Peyer's patch (tissue), 4 donors: ENCODE measurements at regions not wholly inside any gene's neighbourhood (a gene's known extent, or its start where the extent isn't known, plus 50 kb on each side); places are given as distances from the start of the nearest gene placed in this dataset.
A peak's percentile ranks its signal among the peaks of the same experiment; 100 is the strongest.

Source experiments
- DNase-seq, 3 donors: peaks; one replicate each; pipeline ENCODE4 v3.0.0-alpha.2; 2017 to 2019
- H3K27ac ChIP-seq, 4 donors: fragments of 200-600 bp; sonication (generic); one replicate each; pipeline ENCODE4 v1.5.1; 2016 to 2019
- H3K27me3 ChIP-seq, 2 donors: fragments of 200-600 bp; sonication (generic); one replicate each; pipeline ENCODE4 v1.5.1; 2019
- H3K36me3 ChIP-seq, 3 donors: fragments of 200-600 bp; sonication (generic); one replicate each; pipeline ENCODE4 v1.5.1; 2016 to 2019
- H3K4me1 ChIP-seq, 4 donors: fragments of 200-600 bp; sonication (generic); one replicate each; pipeline ENCODE4 v1.5.1; 2016 to 2019
- H3K4me3 ChIP-seq, 4 donors: fragments of 200-600 bp; sonication (generic); 1 replicate in 3 of 4; 2 replicates in 1 of 4; pipeline ENCODE4 v1.5.1; 2016 to 2019; ENCODE audit warnings: mild to moderate bottlenecking in 1 of 4
- H3K9me3 ChIP-seq, 4 donors: fragments of 200-600 bp; sonication (generic); one replicate each; pipeline ENCODE4 v1.5.1; 2016 to 2019; ENCODE audit warnings: mild to moderate bottlenecking in 1 of 4
- POLR2A ChIP-seq, 2 donors: fragments of 450-650 bp; IDR thresholded peaks; one replicate each; pipeline ENCODE4 v1.5.1; 2017; ENCODE audit warnings: antibody characterized with exemption in 2 of 2, mild to moderate bottlenecking in 2 of 2, moderate library complexity in 2 of 2
- TF ChIP-seq, protein P1 (sequence below), 6 experiments: fragments of 450-650 bp in 4 of 6; fragments of 200-600 bp in 2 of 6; sonication (generic) in 1 of 6; IDR thresholded peaks; one replicate each; pipeline ENCODE4 v1.5.1; 2017 to 2019; ENCODE audit warnings: antibody characterized with exemption in 6 of 6, mild to moderate bottlenecking in 3 of 6, moderate library complexity in 1 of 6

DNA sequence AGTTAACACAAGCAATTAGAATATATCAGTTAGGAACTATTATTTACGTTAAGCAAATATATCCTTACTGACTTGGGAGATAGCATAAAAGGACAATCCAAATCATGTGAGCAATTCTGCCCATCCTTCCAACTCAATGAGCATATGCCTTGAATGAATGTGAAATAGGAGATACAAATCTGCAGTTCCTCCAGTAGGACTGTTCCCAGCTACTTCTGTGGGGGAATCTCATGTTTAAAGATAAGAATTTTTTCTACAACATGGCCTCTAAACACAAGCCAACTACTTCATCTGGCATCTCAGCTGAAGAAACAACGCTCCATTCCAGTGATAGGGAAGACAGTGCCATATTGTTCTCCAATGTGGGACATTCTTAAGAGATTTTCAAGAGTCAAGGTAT is 110.7 kb upstream of the NIPBL start:
- no peaks in the 10 kb centered on the region for H3K36me3 ChIP-seq
- no peaks in the 10 kb centered on the region for H3K9me3 ChIP-seq
- no peaks in the 10 kb centered on the region for H3K4me1 ChIP-seq
- no peak for DNase-seq
- H3K27me3 ChIP-seq, result no peaks in the 10 kb centered on the region
- TF ChIP-seq, protein P1, sequence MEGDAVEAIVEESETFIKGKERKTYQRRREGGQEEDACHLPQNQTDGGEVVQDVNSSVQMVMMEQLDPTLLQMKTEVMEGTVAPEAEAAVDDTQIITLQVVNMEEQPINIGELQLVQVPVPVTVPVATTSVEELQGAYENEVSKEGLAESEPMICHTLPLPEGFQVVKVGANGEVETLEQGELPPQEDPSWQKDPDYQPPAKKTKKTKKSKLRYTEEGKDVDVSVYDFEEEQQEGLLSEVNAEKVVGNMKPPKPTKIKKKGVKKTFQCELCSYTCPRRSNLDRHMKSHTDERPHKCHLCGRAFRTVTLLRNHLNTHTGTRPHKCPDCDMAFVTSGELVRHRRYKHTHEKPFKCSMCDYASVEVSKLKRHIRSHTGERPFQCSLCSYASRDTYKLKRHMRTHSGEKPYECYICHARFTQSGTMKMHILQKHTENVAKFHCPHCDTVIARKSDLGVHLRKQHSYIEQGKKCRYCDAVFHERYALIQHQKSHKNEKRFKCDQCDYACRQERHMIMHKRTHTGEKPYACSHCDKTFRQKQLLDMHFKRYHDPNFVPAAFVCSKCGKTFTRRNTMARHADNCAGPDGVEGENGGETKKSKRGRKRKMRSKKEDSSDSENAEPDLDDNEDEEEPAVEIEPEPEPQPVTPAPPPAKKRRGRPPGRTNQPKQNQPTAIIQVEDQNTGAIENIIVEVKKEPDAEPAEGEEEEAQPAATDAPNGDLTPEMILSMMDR (IDR thresholded peaks at IDR 0.05), result no peak
- TF ChIP-seq POLR2A (IDR thresholded peaks at IDR 0.05), result no peak
- H3K4me3 ChIP-seq, result no peak overlapping the region
- H3K27ac ChIP-seq, result no peak overlapping the region

DNA sequence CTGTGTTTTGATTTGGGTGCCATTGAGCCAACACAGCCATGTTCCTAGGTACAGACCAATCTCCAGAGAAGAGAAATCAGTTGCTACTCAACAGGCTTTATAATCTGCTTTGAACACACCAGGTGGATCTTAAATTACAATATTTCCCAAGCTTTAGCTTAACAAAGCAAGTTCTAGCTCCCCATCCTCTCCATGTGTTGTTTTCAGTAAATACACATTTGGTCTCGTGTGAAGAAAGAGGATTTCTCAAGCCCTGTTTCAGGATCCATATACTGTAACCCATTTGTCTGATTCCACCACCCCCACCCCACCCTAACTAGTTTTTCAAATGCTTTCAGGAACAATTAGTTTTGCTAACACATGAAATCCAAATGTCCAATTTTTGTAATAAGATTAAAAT is 109.6 kb upstream of the NIPBL start:
- TF ChIP-seq, protein P1 (IDR thresholded peaks at IDR 0.05), result no peak
- TF ChIP-seq POLR2A (IDR thresholded peaks at IDR 0.05), result no peak
- no peaks in the 10 kb centered on the region for H3K4me1 ChIP-seq
- no peaks in the 10 kb centered on the region for H3K36me3 ChIP-seq
- no peak overlapping the region for H3K4me3 ChIP-seq
- H3K27ac ChIP-seq, result no peak overlapping the region
- no peaks in the 10 kb centered on the region for H3K27me3 ChIP-seq
- no peak for DNase-seq
- H3K9me3 ChIP-seq, result no peaks in the 10 kb centered on the region

DNA sequence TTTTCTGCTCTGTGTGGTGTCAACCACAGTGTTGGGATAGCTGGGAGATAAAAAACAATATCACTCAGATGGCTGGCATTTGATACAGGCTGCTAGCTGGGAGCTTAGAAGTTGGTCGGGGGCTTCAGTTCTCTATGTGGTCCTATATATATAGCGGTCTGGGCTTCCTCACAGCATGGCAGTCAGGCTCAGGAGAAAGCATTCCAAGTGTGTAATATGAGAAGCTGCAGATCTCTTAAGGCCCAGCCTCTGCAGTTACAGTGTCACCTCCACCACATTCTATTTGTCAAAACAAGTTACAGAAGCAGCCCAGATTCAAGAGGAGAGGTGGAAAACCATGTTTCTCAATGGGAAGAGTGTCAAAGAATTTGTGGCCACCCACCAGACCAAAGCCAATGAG is 108.1 kb upstream of the NIPBL start:
- Histone ChIP-seq H3K4me1 (no peaks in the 10 kb centered on the region), H3K4me3 (no peak overlapping the region), H3K27ac (no peak overlapping the region)

DNA sequence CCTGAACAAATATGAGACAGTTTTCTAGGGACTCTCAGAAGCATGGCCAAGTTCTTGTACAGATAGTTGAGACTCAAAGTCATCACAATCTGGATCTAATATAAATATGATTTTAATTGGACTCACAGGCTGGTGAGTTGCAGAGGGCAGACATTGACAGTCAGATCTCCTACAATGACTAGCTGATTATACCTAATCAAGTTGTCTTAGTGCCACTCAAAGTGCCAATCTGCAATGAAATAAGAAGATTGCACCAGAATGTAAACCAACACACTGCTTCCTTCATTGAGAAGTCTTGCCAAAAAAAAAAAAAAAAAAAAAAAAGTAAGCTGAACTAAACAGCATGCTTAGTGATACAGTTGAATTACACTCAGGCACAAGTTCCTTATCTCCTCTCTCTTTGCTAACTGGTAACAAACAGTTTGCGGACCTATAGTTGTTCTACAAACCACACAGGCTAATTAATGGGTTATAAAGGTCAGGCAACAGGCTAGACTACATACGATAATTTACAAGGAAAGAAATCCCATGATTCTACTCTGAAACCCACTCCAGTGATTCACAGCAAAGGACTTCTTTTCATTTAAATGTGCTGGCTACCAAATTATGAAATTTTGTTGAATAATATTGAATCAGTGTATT is 107.3 kb upstream of the NIPBL start:
- no peaks in the 10 kb centered on the region for H3K27me3 ChIP-seq
- no peak overlapping the region for H3K4me3 ChIP-seq
- no peak for DNase-seq
- H3K36me3 ChIP-seq, result no peaks in the 10 kb centered on the region
- H3K27ac ChIP-seq, result peak overlapping the region in 1 of 4 donors; percentile 49
- no peaks in the 10 kb centered on the region for H3K4me1 ChIP-seq
- H3K9me3 ChIP-seq, result no peaks in the 10 kb centered on the region
- TF ChIP-seq, protein P1 (IDR thresholded peaks at IDR 0.05), result no peak
- no peak for TF ChIP-seq POLR2A (IDR thresholded peaks at IDR 0.05)

More for the DNA sequence above, 108.1 kb upstream of the NIPBL start:
- TF ChIP-seq, protein P1 (IDR thresholded peaks at IDR 0.05), result no peak
- TF ChIP-seq POLR2A (IDR thresholded peaks at IDR 0.05), result no peak
- no peaks in the 10 kb centered on the region for H3K9me3 ChIP-seq
- H3K27me3 ChIP-seq, result no peaks in the 10 kb centered on the region
- DNase-seq, result no peak
- H3K36me3 ChIP-seq, result no peaks in the 10 kb centered on the region

DNA sequence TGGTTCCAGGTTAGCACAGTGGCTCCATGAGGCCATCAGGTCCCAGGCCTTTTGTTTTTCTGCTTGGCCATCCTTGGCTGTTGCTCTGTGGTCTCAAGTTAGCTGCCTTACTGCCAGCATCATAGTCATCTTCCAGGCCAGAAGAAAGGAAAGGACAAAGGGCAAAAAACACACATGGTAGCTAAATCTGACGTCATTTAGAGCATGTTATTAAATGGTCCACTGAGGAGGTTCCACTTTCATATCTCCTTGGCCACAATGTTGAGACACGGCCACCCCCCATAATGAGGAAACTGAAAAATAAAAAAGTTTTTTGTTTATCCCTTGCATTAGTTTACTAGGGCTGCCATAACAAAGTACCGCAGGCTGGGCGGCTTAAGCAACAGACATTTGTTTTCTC is 106.4 kb upstream of the NIPBL start:
- peak overlapping the region in 1 of 4 donors; percentile 52 for H3K27ac ChIP-seq
- no peak overlapping the region for H3K4me3 ChIP-seq
- DNase-seq, result peak in 1 of 3 donors; percentile 50
- no peaks in the 10 kb centered on the region for H3K27me3 ChIP-seq
- no peaks in the 10 kb centered on the region for H3K9me3 ChIP-seq
- no peaks in the 10 kb centered on the region for H3K4me1 ChIP-seq
- TF ChIP-seq, protein P1 (IDR thresholded peaks at IDR 0.05), result no peak
- no peak for TF ChIP-seq POLR2A (IDR thresholded peaks at IDR 0.05)
- H3K36me3 ChIP-seq, result no peaks in the 10 kb centered on the region
